Erythroblast (primary cell): ENCODE measurements at regions not wholly inside any gene's neighbourhood (a gene's known extent, or its start where the extent isn't known, plus 50 kb on each side); places are given as distances from the start of the nearest gene placed in this dataset.

Source experiments
- GATA1 ChIP-seq: IDR thresholded peaks from 2 replicates; pipeline ENCODE4 v1.6.1; 2011; ENCODE audit warnings: low read depth, mild to moderate bottlenecking, control low read depth, low read length, moderate library complexity
- POLR2A ChIP-seq: IDR thresholded peaks from 2 replicates; pipeline ENCODE4 v1.6.1; 2011; ENCODE audit warnings: mild to moderate bottlenecking, low read length

GRCh38 chr4:117327491-117327890, 242.1 kb upstream of the TRAM1L1 start:
- TF ChIP-seq POLR2A = no peak
- TF ChIP-seq GATA1 = no peak
